ENCODE measurements at regions not wholly inside any gene's neighbourhood (a gene's known extent, or its start where the extent isn't known, plus 50 kb on each side); places are given as distances from the start of the nearest gene placed in this dataset.

- no peak overlapping the region for H3K9ac ChIP-seq (ENCODE audit: insufficient read depth in 1 of 2, low read depth in 2 of 2, low read length in 2 of 2)
- in situ Hi-C loops (cut with MboI): no loop called here
- FAIRE-seq: no peak
Observed at GRCh38 chr5:33369485-33370465, 71.0 kb upstream of the TARS1 start.

More at GRCh38 chr5:33369485-33370465, 71.0 kb upstream of the TARS1 start:
- Histone ChIP-seq H3K79me2 (ENCODE audit: control insufficient read depth, insufficient read depth, low read length) (no peaks in the 10 kb centered on the region), H3K4me2 (ENCODE audit: insufficient read depth, low read length) (no peak overlapping the region), H3K4me1 (replicated peaks in 1 of 2; ENCODE audit: control insufficient read depth in 2 of 2, insufficient read depth in 2 of 2, low read length in 2 of 2) (no peaks in the 10 kb centered on the region), H3K36me3 (ENCODE audit: control insufficient read depth, insufficient read depth, low read length) (no peaks in the 10 kb centered on the region), H3K4me3 (no peak overlapping the region), H2AFZ (ENCODE audit: low read depth, low read length) (no peak overlapping the region), H3K9me1 (ENCODE audit: control insufficient read depth, insufficient read depth, low read length) (no peaks in the 10 kb centered on the region), H4K20me1 (replicated peaks; ENCODE audit: control insufficient read depth, insufficient read depth, low read length) (no peaks in the 10 kb centered on the region), H3K27me3 (ENCODE audit: control insufficient read depth in 2 of 2, insufficient read depth in 2 of 2, low read length in 2 of 2) (no peaks in the 10 kb centered on the region), H3K27ac (ENCODE audit: extremely low read depth, low read depth, low read length) (no peak overlapping the region), H3K9me3 (replicated peaks; ENCODE audit: control insufficient read depth, insufficient read depth, low read depth, low read length) (no peaks in the 10 kb centered on the region)
- no peak for ATAC-seq
- intact Hi-C loops (cut with micrococcal nuclease): no loop called here
- no peak for DNase-seq (ENCODE audit: extremely low read depth in 1 of 4, low spot score in 3 of 4)
- 1% methylated on average over 5 of the region's 5 CpGs for WGBS (ENCODE audit: insufficient coverage, low coverage, missing lambda C conversion rate)
- no peak for TF ChIP-seq PML (IDR thresholded peaks at IDR 0.05; ENCODE audit: low read length)
- TF ChIP-seq FOXP1 (CRISPR knock-in tag; IDR thresholded peaks at IDR 0.05): no peak
- TF ChIP-seq ZNF79 (CRISPR knock-in tag; IDR thresholded peaks at IDR 0.05; ENCODE audit: low read depth): no peak
- no peak for TF ChIP-seq MLX (CRISPR knock-in tag; conservative IDR thresholded peaks at IDR 0.05)
- TF ChIP-seq DLX4 (CRISPR knock-in tag; IDR thresholded peaks at IDR 0.05): no peak
- no peak for TF ChIP-seq PHTF2 (CRISPR knock-in tag; IDR thresholded peaks at IDR 0.05)
- no peak for TF ChIP-seq MNT (conservative IDR thresholded peaks at IDR 0.05)
- TF ChIP-seq HSF4 (CRISPR knock-in tag; IDR thresholded peaks at IDR 0.05; ENCODE audit: borderline replicate concordance): no peak
- no peak for TF ChIP-seq U2AF2 (optimal IDR thresholded peaks at IDR 0.05; ENCODE audit: low read depth, low read length)
- no peak for TF ChIP-seq JUNB (CRISPR knock-in tag; conservative IDR thresholded peaks at IDR 0.05)
- TF ChIP-seq LEF1 (IDR thresholded peaks at IDR 0.05): no peak
- no peak for TF ChIP-seq SMAD1 (IDR thresholded peaks at IDR 0.05; ENCODE audit: low read depth, low read length, partially characterized antibody)
- POLR2A ChIA-PET: interaction anchor here (0.7 to 1.4 kb wide), 2 partner anchors 10 to 1855 kb away, joined by 3 to 4 read pairs; no protein-coding TSS in a partner anchor
- CTCF ChIA-PET (ENCODE audit: low intra/inter-chr PET ratio): no interaction called here
- BruUV-seq (replicated peaks): no TSS peak
